ACHN (cell line): ENCODE measurements at regions not wholly inside any gene's neighbourhood (a gene's known extent, or its start where the extent isn't known, plus 50 kb on each side); places are given as distances from the start of the nearest gene placed in this dataset.
A peak's percentile ranks its signal among the peaks of the same experiment; 100 is the strongest.

Experiments used
- DNase-seq: peaks from one replicate; pipeline ENCODE4 v3.0.0-alpha.2; 2015
- in situ Hi-C: cut with HindIII; loops from 2 replicates; pipeline ENCODE4 v1.10.0; 2017; ENCODE audit warnings: low sequenced_read_pairs, low pct_ligation_motif_present, low pct_unique_long_range_greater_than_20kb

GRCh38 chr12:115776399-115776798 is 501.1 kb downstream of the MED13L start:
- DNase-seq: no peak
- in situ Hi-C loops: no loop called here

GRCh38 chr12:115774148-115774895 is 503.2 kb downstream of the MED13L start:
- DNase-seq: no peak
- in situ Hi-C loops: no loop called here

- DNase-seq: no peak
- in situ Hi-C loops: no loop called here
Observed at GRCh38 chr12:115771601-115772000, 505.9 kb downstream of the MED13L start.

GRCh38 chr12:115771065-115771464 is 506.4 kb downstream of the MED13L start:
- no peak for DNase-seq
- in situ Hi-C loops: no loop called here

GRCh38 chr12:115770643-115771042 is 506.9 kb downstream of the MED13L start:
- in situ Hi-C loops: no loop called here
- no peak for DNase-seq

GRCh38 chr12:115767916-115768315 is 509.6 kb downstream of the MED13L start:
- in situ Hi-C loops: no loop called here
- no peak for DNase-seq

GRCh38 chr12:115763982-115764621 is 513.4 kb downstream of the MED13L start:
- DNase-seq: no peak
- in situ Hi-C loops: no loop called here

GRCh38 chr12:115763376-115763775 is 514.1 kb downstream of the MED13L start:
- in situ Hi-C loops: no loop called here
- no peak for DNase-seq

- DNase-seq: no peak
- in situ Hi-C loops: no loop called here
Observed at GRCh38 chr12:115762936-115763335, 514.6 kb downstream of the MED13L start.

GRCh38 chr12:115761784-115762183 is 515.7 kb downstream of the MED13L start:
- in situ Hi-C loops: no loop called here
- DNase-seq: no peak

- DNase-seq: no peak
- in situ Hi-C loops: no loop called here
Observed at GRCh38 chr12:115760231-115760630, 517.3 kb downstream of the MED13L start.

- DNase-seq: no peak
- in situ Hi-C loops: no loop called here
Observed at GRCh38 chr12:115758877-115759620, 518.4 kb downstream of the MED13L start.

GRCh38 chr12:115758183-115758582 is 519.3 kb downstream of the MED13L start:
- in situ Hi-C loops: no loop called here
- DNase-seq: no peak

- in situ Hi-C loops: no loop called here
- no peak for DNase-seq
Observed at GRCh38 chr12:115756804-115757203, 520.7 kb downstream of the MED13L start.

GRCh38 chr12:115756271-115756670 is 521.2 kb downstream of the MED13L start:
- DNase-seq: no peak
- in situ Hi-C loops: no loop called here

GRCh38 chr12:115755725-115756085 is 521.8 kb downstream of the MED13L start:
- no peak for DNase-seq
- in situ Hi-C loops: no loop called here

GRCh38 chr12:115755061-115755724 is 522.3 kb downstream of the MED13L start:
- DNase-seq: no peak
- in situ Hi-C loops: no loop called here

- peak; percentile 68 for DNase-seq
- in situ Hi-C loops: no loop called here
Observed at GRCh38 chr12:115752913-115753726, 524.4 kb downstream of the MED13L start.
